Keratinocyte (primary cell): ENCODE measurements at regions not wholly inside any gene's neighbourhood (a gene's known extent, or its start where the extent isn't known, plus 50 kb on each side); places are given as distances from the start of the nearest gene placed in this dataset.

ENCODE experiments used
- DNase-seq: peaks from one replicate; pipeline ENCODE4 v3.0.0-alpha.2; 2011; ENCODE audit warnings: low read depth, missing footprints, low spot score
- FAIRE-seq: peaks from 2 replicates; lab custom pipeline; 2011; peaks lifted over from hg19 to GRCh38; lab: Jason Lieb, UNC
- H2AFZ ChIP-seq: 2 replicates; pipeline ENCODE4 v1.6.0; 2012; ENCODE audit warnings: low read length, control low read depth, inconsistent platforms; ENCODE audit not compliant: control insufficient read depth
- H3K27ac ChIP-seq: 2 replicates; pipeline ENCODE4 v1.5.1; 2011; ENCODE audit warnings: low read length; ENCODE audit not compliant: control insufficient read depth, insufficient read depth
- H3K27me3 ChIP-seq: 3 replicates; pipeline ENCODE4 v1.6.0; 2011; ENCODE audit warnings: low read length; ENCODE audit not compliant: control insufficient read depth, insufficient read depth; ENCODE audit errors: extremely low read depth
- H3K36me3 ChIP-seq, 2 experiments: 2 replicates in 1 of 2; 3 replicates in 1 of 2; pipeline ENCODE4 v1.5.1; 2011; ENCODE audit warnings: low read length in 2 of 2, mild to moderate bottlenecking in 1 of 2; ENCODE audit not compliant: control insufficient read depth in 2 of 2, insufficient read depth in 2 of 2; ENCODE audit errors: extremely low read depth in 1 of 2
- H3K4me1 ChIP-seq: 3 replicates; pipeline ENCODE4 v1.5.1; 2011; ENCODE audit warnings: low read length; ENCODE audit not compliant: control insufficient read depth, insufficient read depth; ENCODE audit errors: extremely low read depth
- H3K4me2 ChIP-seq: 3 replicates; pipeline ENCODE4 v1.6.0; 2011; ENCODE audit warnings: low read depth, low read length; ENCODE audit not compliant: control insufficient read depth, insufficient read depth; ENCODE audit errors: extremely low read depth
- H3K4me3 ChIP-seq, 3 experiments: fragments of 200-600 bp in 1 of 3; sonication (generic) in 1 of 3; 2 replicates in 2 of 3; 3 replicates in 1 of 3; pipeline ENCODE4 v1.5.1; 2011 to 2016; ENCODE audit warnings: low read length in 3 of 3, mild to moderate bottlenecking in 3 of 3, control low read depth in 2 of 3, inconsistent platforms in 1 of 3, low read depth in 1 of 3, mixed read lengths in 1 of 3, mixed run types in 1 of 3, moderate library complexity in 1 of 3; ENCODE audit not compliant: control insufficient read depth in 2 of 3, insufficient read depth in 2 of 3; ENCODE audit errors: extremely low read depth in 1 of 3
- H3K79me2 ChIP-seq: 2 replicates; pipeline ENCODE4 v1.6.0; 2012; ENCODE audit warnings: low read length; ENCODE audit not compliant: control insufficient read depth, insufficient read depth
- H3K9ac ChIP-seq: 3 replicates; pipeline ENCODE4 v1.6.0; 2011; ENCODE audit warnings: low read length; ENCODE audit not compliant: control insufficient read depth, insufficient read depth; ENCODE audit errors: extremely low read depth
- H3K9me1 ChIP-seq: 3 replicates; pipeline ENCODE4 v1.6.0; 2011; ENCODE audit warnings: low read length; ENCODE audit not compliant: control insufficient read depth, insufficient read depth; ENCODE audit errors: extremely low read depth
- H3K9me3 ChIP-seq: 2 replicates; pipeline ENCODE4 v1.5.1; 2012; ENCODE audit warnings: low read depth, low read length; ENCODE audit not compliant: control insufficient read depth
- H4K20me1 ChIP-seq: 3 replicates; pipeline ENCODE4 v1.6.0; 2011; ENCODE audit warnings: low read length; ENCODE audit not compliant: control insufficient read depth, insufficient read depth; ENCODE audit errors: extremely low read depth
- CTCF ChIP-seq, 3 experiments: IDR thresholded peaks in 1 of 3; conservative IDR thresholded peaks in 1 of 3; optimal IDR thresholded peaks in 1 of 3; 2 replicates in 2 of 3; 3 replicates in 1 of 3; pipeline versions ENCODE3 to v1.5.1; 2011; ENCODE audit warnings: low read length in 3 of 3, mild to moderate bottlenecking in 3 of 3, moderate library complexity in 2 of 3, control low read depth in 1 of 3, inconsistent platforms in 1 of 3; ENCODE audit not compliant: insufficient read depth in 2 of 3; ENCODE audit errors: extremely low read depth in 1 of 3
- EZH2 ChIP-seq: IDR thresholded peaks from one replicate; pipeline ENCODE4 v1.6.1; 2012; ENCODE audit warnings: inconsistent platforms, mild to moderate bottlenecking, low read length, moderate library complexity
- dilution Hi-C: fragments of 300-500 bp; cut with MboI; formaldehyde crosslinking; loops from one replicate; pipeline ENCODE4 v1.7.0; 2020; ENCODE audit warnings: low sequenced_read_pairs; ENCODE audit not compliant: extremely low pct_ligation_motif_present

GRCh38 chr1:239244084-239244483 lies 142.3 kb upstream of the CHRM3 start:
- Histone ChIP-seq H3K9me1 (no peaks in the 10 kb centered on the region), H3K79me2 (no peaks in the 10 kb centered on the region), H3K4me2 (no peak overlapping the region), H3K9ac (no peak overlapping the region), H4K20me1 (no peaks in the 10 kb centered on the region), H3K27ac (no peak overlapping the region), H3K4me1 (no peaks in the 10 kb centered on the region), H3K4me3 (no peak overlapping the region), H3K27me3 (no peaks in the 10 kb centered on the region), H2AFZ (no peak overlapping the region), H3K36me3 (no peaks in the 10 kb centered on the region), H3K9me3 (no peaks in the 10 kb centered on the region)
- no peak for TF ChIP-seq EZH2
- dilution Hi-C loops = no loop called here
- no peak for DNase-seq
- no peak for FAIRE-seq

- FAIRE-seq (no peak), DNase-seq (no peak)
- Histone ChIP-seq H3K4me3 (no peak overlapping the region), H3K36me3 (no peaks in the 10 kb centered on the region), H3K9me1 (no peaks in the 10 kb centered on the region), H4K20me1 (no peaks in the 10 kb centered on the region), H3K4me1 (no peaks in the 10 kb centered on the region), H3K9me3 (no peaks in the 10 kb centered on the region), H3K4me2 (no peak overlapping the region), H3K79me2 (no peaks in the 10 kb centered on the region), H3K27me3 (no peaks in the 10 kb centered on the region), H3K27ac (no peak overlapping the region), H3K9ac (no peak overlapping the region), H2AFZ (no peak overlapping the region)
- TF ChIP-seq CTCF (optimal IDR thresholded peaks at IDR 0.05 in 1 of 3, IDR thresholded peaks at IDR 0.05 in 1 of 3, conservative IDR thresholded peaks at IDR 0.05 in 1 of 3; ENCODE audit: extremely low read depth in 1 of 3, insufficient read depth in 2 of 3, low read length in 3 of 3) = no peak
- TF ChIP-seq EZH2 = no peak
- dilution Hi-C loops = no loop called here
Observed at GRCh38 chr1:239243006-239243405, 143.4 kb upstream of the CHRM3 start.

- H4K20me1 ChIP-seq = no peaks in the 10 kb centered on the region
- no peak overlapping the region for H3K27ac ChIP-seq
- no peaks in the 10 kb centered on the region for H3K27me3 ChIP-seq
- H3K4me1 ChIP-seq = no peaks in the 10 kb centered on the region
- no peak overlapping the region for H2AFZ ChIP-seq
- H3K36me3 ChIP-seq = no peaks in the 10 kb centered on the region
- DNase-seq = no peak
- no peaks in the 10 kb centered on the region for H3K9me1 ChIP-seq
- TF ChIP-seq CTCF (optimal IDR thresholded peaks at IDR 0.05 in 1 of 3, IDR thresholded peaks at IDR 0.05 in 1 of 3, conservative IDR thresholded peaks at IDR 0.05 in 1 of 3; ENCODE audit: extremely low read depth in 1 of 3, insufficient read depth in 2 of 3, low read length in 3 of 3) = no peak
- dilution Hi-C loops = no loop called here
- no peak overlapping the region for H3K4me3 ChIP-seq
- no peaks in the 10 kb centered on the region for H3K79me2 ChIP-seq
- no peak overlapping the region for H3K9ac ChIP-seq
- no peak overlapping the region for H3K4me2 ChIP-seq
- no peak for FAIRE-seq
- H3K9me3 ChIP-seq = no peaks in the 10 kb centered on the region
Observed at GRCh38 chr1:239242404-239242803, 144.0 kb upstream of the CHRM3 start.
